Non-pigmented ciliary epithelial cell (primary cell): ENCODE measurements at regions not wholly inside any gene's neighbourhood (a gene's known extent, or its start where the extent isn't known, plus 50 kb on each side); places are given as distances from the start of the nearest gene placed in this dataset.
"Not testable (repeated sequence)": the region's sequence is repeated elsewhere in the genome, so short reads cannot be mapped to it uniquely, and the experiment has no call there.

ENCODE experiments used
- DNase-seq: peaks from one replicate; pipeline ENCODE4 v3.0.0-alpha.2; 2010; ENCODE audit warnings: low read depth

DNA sequence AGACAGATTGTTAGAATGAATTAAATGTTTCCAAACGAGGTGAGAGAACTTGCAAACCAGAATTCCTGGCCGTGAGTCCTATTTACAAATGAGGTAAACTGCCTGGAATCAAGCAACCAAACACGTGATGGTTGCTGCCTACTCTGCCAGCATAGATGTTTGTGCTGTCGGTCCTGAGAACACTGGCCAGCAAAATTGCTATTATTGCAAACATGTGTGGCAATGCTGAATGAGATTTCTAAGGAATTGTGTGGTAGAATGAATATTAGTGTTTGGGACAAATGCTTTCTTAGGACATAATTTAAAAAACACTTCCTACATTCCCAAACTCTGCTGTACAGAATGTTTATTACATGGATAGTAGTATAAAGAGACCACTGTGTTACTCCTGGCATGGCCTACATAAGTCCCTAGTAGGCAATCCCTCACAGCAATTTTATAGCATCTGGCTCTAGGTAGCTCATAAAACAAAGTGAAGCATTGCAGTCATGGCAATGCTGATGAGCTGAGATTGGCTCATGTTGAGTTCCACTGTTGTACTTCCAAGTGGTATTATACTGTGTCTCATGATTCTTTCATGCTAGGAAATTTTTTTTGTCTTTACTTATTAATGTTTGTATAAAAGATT lies 605.2 kb upstream of the EPHA5 start:
- DNase-seq = no peak

DNA sequence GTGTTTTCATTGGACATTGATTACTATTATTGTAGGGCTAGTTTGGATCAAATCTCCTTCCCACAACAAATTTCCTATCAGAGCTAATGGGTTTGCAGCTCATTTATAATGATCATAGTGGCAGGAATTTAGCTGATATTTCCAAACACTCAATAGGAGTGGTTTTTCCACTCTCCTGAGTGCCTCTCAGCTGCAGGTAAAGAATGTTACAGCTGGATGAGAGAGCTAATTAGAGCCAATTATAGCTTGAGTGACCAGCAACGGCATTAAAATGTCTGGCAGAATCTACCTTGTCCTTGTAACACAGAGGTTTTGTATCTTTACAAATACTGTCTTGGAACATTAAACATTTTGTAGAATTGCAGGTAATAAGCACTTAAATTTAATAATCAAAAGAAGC lies 602.8 kb upstream of the EPHA5 start:
- no peak for DNase-seq

DNA sequence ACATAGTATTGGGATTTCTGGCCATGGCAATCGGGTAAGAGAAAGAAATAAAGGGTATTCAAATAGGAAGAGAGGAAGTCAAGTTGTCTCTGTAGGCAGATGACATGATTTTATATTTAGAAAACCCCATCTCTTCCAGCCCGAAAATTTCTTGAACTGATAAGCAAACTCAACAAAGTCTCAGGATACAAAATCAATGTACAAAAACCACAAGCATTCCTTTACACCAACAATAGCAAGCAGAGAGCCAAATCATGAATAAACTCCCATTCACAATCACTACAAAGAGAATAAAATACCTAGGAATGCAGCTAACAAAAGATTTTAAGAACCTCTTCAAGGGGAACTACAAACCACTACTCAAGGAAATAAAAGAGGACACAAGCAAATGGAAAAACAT lies 600.1 kb upstream of the EPHA5 start:
- not testable (repeated sequence) for DNase-seq

DNA sequence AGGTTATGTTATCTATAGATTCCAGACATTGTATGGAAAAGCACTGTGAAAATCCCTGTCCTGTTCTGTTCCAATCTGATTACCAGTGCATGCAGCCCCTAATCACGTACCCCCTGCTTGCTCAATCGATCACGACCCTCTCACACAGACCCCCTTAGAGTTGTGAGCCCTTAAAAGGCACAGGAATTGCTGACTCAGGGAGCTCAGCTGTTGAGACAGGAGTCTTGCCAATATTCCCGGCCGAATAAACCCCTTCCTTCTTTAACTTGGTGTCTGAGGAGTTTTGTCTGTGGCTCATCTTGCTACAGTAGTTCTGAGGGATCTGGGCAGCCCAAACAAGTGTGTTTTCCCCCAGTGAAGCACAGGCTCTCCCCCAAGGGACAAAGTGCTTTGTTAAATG lies 596.3 kb upstream of the EPHA5 start:
- not testable (repeated sequence) for DNase-seq

DNA sequence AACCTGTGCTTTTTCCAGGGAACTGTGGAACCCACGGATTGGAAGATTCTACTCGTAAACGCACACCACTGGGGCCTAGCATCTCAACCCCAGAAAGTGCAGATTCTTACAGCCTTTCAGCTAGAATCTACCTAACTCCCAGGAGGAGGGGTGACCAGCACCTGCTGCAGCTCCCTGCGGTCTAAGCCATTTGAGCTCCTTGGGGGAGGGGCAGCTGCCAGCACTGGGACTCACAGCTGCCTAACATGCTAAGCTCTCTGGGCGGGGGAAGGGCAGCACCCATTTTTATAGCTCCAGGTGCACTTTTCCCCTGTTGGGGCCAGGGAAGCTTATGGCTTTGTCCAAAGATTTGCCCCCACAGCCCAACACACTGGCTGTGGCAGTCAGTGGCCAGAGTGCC lies 595.7 kb upstream of the EPHA5 start:
- no peak for DNase-seq

DNA sequence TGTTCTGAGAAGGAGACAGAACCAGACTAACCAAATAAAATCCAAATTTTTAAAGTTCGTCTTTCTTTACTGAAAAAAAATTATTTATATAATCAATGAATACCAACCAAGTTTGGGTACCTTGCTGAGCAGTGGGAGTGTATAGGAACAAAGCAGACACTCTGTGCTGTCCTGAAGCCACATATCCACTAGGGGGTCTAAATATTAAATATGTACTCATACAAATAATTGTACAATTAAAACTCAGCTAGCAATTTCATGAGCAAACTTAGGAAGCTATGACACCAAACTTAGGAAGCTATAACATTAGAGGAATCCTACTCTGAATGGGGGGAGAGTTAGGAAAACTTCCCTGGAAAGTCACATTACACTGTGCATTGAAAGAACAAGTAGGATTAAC lies 582.0 kb upstream of the EPHA5 start:
- no peak for DNase-seq

DNA sequence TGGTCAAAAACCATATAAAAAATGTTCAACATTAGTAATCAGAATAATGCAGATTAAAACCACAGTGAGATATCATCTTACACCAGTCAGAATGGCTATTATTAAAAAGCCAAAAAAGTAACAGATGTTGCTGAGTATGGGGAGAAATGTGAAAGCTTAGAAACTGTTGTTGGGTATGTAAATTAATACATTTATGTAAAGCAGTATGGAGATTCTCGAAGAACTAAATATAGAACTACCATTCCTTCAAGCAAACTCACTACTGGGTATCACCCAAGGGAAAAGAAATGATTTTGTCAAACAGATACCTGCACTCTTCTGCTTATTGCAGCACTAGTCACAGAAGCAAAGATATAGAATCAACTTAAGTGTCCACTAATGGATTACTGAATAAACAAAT lies 576.4 kb upstream of the EPHA5 start:
- no peak for DNase-seq

DNA sequence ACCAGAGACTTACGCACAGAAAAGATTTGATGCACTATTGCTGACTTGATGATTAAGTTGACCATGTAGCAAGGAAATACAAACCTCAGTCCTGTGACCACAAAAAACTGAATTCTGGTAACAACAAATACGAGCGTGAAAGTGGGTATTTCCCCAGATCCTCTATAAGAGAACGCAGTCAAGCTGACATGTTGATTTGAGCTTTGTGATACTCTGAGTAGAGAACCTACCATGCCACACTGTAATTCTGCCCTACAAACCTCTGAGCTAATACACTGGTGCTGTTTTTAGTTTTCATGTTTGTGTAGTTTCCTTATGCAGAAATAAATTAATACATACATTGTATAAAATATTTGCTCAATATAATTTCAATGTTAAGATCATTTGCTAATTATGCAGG lies 565.6 kb upstream of the EPHA5 start:
- DNase-seq = no peak

DNA sequence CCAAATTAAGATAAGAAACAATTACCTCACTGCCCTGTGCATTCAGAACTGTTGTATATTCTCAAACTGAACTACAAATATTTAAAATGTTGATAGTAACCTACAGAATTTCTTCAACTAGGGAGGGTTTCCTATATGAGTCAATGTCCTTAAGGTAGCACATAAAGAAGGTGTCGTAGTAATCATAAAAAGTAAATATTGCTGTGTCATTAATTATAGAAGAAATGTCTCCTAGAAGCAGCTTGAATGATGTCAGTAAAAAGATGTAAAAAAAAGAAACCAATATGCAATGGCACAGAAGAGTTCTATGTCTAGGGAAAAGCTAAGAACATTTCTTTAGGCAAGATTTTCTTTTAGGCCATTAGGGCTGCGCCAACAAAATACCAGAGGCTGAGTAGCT lies 559.6 kb upstream of the EPHA5 start:
- no peak for DNase-seq

DNA sequence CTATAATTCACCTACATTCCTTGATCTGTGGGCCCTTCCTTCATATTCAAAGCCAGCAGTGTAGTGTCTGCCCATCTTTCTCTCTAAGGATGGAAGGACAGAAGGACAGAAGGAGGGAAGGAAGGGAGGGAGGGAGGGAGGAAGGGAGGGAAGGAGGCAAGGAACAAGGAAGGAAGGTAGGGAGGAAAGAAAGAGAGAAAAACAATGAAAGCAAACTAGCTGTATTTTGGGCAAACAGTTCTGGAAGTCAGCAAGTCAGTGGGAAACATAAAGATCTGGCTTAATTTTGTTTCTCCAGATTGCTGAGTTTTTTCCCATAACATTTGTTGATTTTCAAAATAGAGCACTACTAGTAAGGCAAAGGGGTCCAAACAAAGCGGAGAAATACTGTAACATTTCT lies 555.2 kb upstream of the EPHA5 start:
- DNase-seq = no peak

DNA sequence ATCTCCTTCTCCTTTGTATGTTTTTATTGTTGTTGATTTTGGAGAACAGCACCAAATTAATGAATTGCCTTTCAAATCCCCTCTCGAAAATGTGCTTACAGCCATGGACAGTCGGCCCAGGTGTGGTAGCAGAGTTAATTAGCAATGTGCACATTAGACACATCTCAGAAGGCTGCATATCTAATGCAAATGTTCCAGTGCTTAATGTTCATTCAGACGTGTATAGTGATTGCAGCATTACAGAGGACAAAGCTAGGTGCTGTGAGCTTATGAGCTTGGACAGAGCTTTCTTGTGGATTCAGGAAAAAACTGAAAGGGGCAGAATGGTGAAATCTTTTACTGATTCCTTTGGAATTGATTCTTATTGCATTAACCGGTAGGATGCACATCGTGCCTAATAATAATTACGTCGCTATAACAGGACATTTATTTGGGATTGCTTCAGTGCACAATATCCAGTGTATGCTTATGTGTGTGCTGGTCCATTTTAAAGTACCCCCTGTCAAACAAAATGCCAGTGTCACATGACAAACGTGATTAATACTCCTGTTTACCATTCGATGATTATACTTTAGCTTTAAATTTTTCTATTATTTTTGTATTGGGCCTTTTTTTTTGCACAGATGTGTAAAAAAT lies 552.9 kb upstream of the EPHA5 start:
- no peak for DNase-seq

DNA sequence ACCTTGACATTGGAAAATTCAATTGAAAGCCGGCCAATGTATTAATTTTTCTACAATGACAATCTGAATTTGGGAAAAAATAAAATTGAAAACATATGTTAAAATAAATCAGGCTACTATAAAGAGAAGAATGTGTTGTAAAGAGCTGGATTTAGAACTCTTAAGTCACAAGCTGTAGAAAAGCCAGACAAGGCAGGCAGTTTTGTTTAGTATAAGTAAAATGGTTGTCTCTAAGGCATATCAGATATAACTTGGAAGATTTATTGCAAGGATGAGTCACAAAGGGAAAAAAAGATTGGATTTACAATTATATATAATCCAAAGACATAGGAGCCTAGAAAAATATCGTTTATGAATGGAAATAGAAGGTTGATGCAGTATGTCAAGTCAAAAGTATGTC lies 549.1 kb upstream of the EPHA5 start:
- DNase-seq = no peak

DNA sequence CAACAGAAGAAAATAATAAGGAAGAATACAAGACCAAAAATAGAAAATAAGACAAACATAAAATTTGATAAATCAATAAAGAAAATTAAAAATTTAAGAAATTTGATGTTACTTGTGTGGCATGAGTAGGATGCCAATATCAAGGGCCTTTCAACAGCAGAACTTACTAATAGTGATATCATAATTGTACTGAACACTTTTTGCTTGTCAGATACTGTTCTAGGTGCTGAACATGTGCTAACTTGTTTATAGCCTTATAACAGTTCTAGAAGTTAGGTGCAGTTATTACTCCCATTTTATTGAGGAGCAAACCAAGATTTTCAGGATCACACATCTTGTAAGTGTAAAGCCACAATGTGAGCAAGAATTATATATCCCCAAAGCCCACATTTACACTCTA lies 546.0 kb upstream of the EPHA5 start:
- no peak for DNase-seq

DNA sequence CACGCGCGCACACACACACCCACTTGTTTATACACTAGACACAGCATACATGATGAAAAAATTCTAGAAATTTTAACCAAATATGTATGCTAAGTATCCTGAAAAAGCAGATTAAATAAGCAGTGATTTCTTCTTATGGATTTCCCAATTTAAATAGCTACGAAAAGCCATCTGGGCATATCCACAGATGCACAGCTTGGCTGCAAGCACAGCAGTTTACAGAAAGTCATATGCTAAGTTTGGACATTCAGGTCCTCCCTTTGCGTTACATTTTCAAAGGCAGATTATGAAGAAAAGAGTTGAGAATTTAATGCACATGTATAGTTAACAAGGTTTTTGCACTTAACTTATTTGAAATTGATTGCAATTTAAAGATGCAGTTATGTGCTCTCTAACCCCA lies 542.2 kb upstream of the EPHA5 start:
- no peak for DNase-seq

DNA sequence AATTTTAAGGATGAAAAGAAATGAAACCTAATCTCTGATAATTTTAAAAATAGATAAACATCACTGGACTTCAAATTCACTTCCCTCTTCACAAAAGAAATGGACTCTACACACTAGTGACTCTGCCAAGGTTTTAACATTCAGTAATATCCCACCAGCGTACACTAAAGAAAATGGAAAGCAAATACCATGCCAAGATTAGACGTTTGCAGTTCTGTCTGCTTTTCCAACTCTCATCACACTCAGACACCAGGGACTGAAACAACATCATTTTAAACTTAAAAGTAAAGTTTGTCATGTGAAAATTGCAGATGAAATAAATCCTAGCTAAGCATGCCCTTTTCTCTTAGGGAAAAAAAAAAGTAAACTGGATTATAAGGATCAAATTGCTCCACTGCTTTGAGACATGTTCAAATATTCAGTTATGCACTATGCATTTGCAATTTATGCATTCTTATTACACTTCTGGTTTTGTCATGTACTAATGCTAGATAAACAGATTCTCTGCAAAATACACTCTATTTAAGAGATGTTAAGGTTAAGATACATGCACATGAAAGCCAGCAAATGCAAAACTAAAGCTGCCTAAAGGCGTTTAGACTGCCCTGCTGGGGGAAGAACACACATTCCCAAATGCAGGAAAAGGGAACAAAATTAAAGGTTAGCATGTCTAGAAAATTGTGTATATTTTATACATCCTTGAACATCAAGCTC lies 534.4 kb upstream of the EPHA5 start:
- no peak for DNase-seq

DNA sequence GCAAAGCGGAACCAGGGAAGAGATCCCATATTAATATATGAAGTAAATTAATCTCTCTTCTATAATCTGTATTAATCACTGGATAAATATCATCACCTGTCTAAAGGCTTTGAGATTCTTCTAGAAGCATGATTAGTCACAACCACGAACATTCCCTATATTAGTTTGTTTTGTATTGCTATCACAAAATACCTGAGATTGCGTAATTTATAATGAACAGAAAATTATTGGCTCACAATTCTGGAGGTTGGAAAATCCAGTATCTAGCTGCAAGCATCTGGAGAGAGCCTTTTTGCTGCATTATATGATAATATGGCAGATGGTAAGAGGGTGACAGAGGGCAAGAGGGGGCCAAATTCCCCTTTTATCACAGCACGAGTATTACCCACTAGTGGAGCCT lies 532.6 kb upstream of the EPHA5 start:
- DNase-seq = no peak

DNA sequence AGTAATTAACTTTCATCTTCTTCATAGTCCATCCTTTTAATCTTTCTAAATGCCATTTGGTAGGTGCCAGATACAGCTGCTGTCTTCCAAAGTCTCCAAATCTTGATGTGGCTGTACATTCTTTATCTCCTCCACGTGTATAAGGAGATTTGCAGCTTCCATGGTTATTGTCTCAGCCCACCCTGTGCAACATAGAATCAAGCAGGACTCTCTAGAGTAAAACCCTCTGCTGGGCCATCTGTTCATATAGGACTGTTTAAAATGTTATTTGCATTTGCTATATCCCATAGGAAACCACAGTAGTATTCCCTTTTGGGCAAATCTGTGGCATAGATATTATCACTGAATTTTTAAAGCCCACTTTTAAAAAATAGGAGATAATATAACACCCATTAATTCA lies 527.2 kb upstream of the EPHA5 start:
- no peak for DNase-seq

DNA sequence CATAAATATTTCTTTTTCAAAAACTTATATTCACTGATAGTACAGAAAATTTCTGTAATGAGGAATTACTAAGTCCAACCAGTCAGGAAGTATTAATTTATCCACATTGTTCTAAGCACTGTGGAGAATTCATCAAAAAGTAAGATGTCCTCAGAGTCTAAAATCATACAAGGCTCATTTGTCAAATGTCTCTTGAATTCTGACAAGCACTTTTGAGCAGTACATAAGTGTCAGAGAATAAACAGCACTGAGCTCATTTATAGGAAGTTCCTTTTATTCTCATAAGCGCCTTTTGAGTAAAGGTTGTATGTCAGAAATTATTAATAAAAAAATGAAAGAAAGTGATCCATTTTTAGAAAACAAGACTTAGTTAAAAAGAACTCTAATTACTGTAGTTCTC lies 523.2 kb upstream of the EPHA5 start:
- no peak for DNase-seq

DNA sequence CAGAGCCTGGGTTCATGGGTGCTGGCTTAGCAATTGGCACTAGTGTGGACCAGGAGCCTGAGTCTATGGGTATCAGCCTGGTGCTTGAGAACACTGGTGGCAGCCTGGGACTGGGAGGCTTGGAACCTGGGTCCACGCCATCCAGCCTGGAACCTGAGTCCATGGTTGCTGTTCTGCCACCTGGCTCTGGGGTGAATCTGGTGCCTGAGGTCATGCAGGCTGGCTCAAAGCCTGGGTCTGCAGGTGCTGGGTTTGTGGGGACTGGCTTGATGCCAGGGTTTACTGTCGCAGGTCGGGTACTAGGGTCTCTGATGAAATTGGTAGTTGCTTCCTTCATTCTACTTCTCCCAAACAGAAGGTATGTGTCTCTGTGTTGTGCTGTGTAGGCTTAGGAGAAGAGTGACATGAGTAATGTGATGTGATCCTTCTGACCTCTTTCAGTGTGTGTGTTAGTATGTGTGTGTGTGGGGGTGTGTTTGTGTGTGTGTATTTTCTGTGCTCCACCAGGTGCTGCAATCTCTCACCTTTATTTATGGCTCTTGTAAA lies 517.0 kb upstream of the EPHA5 start:
- DNase-seq = no peak

DNA sequence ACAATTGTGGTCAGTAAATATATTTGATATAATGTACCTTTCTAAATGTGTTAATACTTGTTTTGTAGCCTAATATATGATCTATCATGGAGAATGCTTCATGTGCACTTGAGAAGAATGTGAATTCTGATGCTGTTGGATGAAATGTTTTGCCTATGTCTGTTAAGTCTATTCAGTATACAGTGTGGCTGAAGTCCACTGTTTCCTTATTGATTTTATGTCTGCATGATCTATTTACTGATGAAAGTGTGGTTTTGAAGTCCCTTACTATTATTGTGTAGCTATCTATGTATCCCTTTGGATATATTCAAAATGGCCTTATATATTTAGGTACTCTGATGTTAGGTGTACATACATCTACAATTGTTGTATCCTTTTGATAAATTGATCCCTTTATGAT lies 515.8 kb upstream of the EPHA5 start:
- no peak for DNase-seq

DNA sequence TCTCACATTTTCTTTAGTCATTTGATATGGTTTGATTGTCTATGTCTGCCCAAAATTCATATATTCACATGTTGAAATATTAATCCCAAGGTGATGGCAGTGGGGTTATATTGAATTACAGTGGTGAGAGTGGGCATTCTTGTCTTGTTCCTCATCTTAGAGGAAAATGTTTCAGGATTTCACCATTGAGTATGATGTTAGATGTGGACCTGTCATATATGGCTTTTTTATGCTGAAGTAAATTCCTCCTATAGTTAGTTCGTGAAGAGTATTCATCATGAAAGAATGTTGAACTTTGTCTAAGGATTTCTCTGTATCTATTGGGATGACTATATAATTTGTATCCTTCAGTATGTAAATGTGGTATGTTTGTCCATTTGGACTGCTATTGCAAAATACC lies 512.3 kb upstream of the EPHA5 start:
- no peak for DNase-seq

DNA sequence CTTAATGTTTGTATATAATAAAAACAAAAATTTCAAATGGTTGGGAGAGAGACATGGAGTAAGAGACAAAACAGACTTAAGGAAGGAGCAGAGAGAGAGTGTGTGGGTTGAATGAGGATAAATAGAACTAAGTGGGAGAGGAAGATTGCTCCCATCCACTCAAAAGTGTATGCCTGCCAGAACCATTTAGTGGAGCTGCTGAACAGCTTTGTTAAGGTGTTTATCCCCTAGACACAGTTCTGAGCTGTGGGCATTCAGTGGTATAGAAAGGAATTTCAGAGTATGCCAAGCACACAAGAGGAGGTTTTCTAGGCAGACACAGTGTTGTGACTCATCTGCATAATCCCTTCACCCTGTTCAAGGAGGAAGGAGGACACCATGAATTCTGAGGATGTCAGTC lies 508.6 kb upstream of the EPHA5 start:
- DNase-seq = peak; percentile 37

DNA sequence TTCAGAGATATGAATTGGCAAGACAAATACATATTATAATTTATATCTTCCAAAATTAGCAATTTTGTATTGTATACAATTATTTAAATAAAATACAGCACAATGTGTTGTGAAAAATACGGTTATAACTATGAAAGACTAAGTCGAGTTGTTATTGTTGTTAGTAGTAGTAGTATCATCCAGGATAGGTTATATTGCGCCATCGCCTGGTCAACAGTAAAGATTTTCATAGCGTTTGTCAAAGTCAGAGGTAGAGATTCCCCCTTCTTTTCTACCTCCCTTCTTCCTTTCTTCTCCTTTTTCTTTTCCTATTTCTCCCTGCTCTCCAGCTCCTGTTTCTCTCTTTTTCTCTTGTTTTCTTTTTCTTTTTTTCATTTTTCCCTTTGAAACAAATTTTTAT lies 499.1 kb upstream of the EPHA5 start:
- DNase-seq = no peak

DNA sequence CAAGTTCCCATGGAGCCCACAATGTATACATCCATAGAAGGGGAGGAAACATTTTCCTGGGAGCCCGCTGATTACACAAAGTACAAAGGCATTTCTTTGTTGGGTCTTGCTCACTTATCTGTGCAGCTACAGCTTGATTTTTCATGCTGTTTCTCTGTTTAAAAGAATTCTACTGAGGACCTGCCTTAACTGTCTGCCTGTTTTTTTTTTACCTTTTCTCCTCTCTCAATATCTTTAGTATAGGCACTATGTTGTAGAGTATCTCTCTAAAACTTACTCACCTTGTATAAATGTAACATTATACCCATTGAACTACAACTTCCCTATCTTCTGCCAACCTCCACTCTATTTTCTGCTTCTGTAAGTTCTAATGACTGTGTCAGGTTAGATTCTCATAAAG lies 494.6 kb upstream of the EPHA5 start:
- DNase-seq = no peak
